Esophagus squamous epithelium (tissue), 5 donors: ENCODE measurements at regions not wholly inside any gene's neighbourhood (a gene's known extent, or its start where the extent isn't known, plus 50 kb on each side); places are given as distances from the start of the nearest gene placed in this dataset.

Experiments
- DNase-seq: peaks from one replicate; lab custom pipeline; 2025; lab: John Stamatoyannopoulos, UW
- H3K27ac ChIP-seq, 4 donors: fragments of 200-600 bp; sonication (generic); one replicate each; pipeline ENCODE4 v1.5.1; 2016 to 2019; ENCODE audit warnings: mild to moderate bottlenecking in 1 of 4
- H3K27me3 ChIP-seq, 4 donors: fragments of 200-600 bp; sonication (generic); 1 replicate in 3 of 4; 2 replicates in 1 of 4; pipeline versions ENCODE4 v1.5.1 to v1.6.0; 2017 to 2021; ENCODE audit warnings: antibody characterized with exemption in 1 of 4
- H3K36me3 ChIP-seq, 3 donors: fragments of 200-600 bp; sonication (generic); one replicate each; pipeline ENCODE4 v1.5.1; 2016 to 2019
- H3K4me1 ChIP-seq, 3 donors: fragments of 200-600 bp; sonication (generic); one replicate each; pipeline ENCODE4 v1.5.1; 2017 to 2019
- H3K4me3 ChIP-seq, 4 donors: fragments of 200-600 bp; sonication (generic); 1 replicate in 3 of 4; 2 replicates in 1 of 4; pipeline ENCODE4 v1.5.1; 2016 to 2019; ENCODE audit warnings: mild to moderate bottlenecking in 2 of 4, moderate library complexity in 1 of 4
- H3K9me3 ChIP-seq, 3 donors: fragments of 200-600 bp; sonication (generic); one replicate each; pipeline ENCODE4 v1.5.1; 2016 to 2019
- POLR2A ChIP-seq, 4 donors: fragments of 450-650 bp; IDR thresholded peaks; one replicate each; pipeline ENCODE4 v1.6.1; 2017; ENCODE audit warnings: antibody characterized with exemption in 4 of 4, mild to moderate bottlenecking in 4 of 4, moderate library complexity in 3 of 4
- WGBS, 2 donors: methylation state at CpG; one replicate each; pipeline ENCODE4 v1.1.5; 2018; 5-methylcytosine and 5-hydroxymethylcytosine counted together
- intact Hi-C: fragments of 100-400 bp; cut with DNase I; formaldehyde crosslinking; loops from one replicate; pipeline ENCODE4 v1.15.0; 2022
- TF ChIP-seq, protein P1 (sequence below), 6 experiments: fragments of 450-650 bp in 4 of 6; fragments of 200-600 bp in 2 of 6; sonication (generic) in 2 of 6; IDR thresholded peaks; one replicate each; pipeline ENCODE4 v1.5.1; 2016 to 2019; ENCODE audit warnings: antibody characterized with exemption in 6 of 6, mild to moderate bottlenecking in 4 of 6, moderate library complexity in 4 of 6
- donor health status: DM: yes; HTN: yes; CAD: no.

DNA sequence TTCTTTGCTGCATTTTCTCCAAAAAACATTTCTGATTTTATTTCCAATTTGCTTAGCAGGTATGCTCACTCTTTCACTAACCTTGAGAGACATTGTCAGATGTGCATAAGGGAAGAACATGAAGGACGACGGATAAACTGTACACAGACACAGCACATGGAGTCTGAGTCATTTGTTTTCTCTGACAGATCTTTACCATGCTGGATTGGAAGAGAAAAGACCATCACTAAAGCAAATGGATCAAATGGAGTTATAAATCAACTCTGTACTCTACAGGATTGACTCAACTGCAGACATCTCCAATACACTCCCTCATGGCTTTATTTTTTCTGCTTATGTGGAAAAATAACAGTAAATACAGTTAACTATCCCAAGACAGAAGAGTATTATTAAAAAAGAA lies 90.2 kb upstream of the CTSC start:
- DNase-seq = no peak
- 65% methylated on average over 2 of the region's 2 CpGs for WGBS, 2 donors
- intact Hi-C loops = no loop called here
- Histone ChIP-seq H3K4me1 (peaks cover 3 to 13% (median 5%) of the 10 kb centered on the region in 3 donors), H3K36me3 (no peaks in the 10 kb centered on the region), H3K4me3 (no peak overlapping the region), H3K27ac (no peak overlapping the region), H3K27me3 (no peaks in the 10 kb centered on the region), H3K9me3 (no peaks in the 10 kb centered on the region)
- no peak for TF ChIP-seq POLR2A (IDR thresholded peaks at IDR 0.05)
- TF ChIP-seq, protein P1, sequence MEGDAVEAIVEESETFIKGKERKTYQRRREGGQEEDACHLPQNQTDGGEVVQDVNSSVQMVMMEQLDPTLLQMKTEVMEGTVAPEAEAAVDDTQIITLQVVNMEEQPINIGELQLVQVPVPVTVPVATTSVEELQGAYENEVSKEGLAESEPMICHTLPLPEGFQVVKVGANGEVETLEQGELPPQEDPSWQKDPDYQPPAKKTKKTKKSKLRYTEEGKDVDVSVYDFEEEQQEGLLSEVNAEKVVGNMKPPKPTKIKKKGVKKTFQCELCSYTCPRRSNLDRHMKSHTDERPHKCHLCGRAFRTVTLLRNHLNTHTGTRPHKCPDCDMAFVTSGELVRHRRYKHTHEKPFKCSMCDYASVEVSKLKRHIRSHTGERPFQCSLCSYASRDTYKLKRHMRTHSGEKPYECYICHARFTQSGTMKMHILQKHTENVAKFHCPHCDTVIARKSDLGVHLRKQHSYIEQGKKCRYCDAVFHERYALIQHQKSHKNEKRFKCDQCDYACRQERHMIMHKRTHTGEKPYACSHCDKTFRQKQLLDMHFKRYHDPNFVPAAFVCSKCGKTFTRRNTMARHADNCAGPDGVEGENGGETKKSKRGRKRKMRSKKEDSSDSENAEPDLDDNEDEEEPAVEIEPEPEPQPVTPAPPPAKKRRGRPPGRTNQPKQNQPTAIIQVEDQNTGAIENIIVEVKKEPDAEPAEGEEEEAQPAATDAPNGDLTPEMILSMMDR (IDR thresholded peaks at IDR 0.05) = no peak

DNA sequence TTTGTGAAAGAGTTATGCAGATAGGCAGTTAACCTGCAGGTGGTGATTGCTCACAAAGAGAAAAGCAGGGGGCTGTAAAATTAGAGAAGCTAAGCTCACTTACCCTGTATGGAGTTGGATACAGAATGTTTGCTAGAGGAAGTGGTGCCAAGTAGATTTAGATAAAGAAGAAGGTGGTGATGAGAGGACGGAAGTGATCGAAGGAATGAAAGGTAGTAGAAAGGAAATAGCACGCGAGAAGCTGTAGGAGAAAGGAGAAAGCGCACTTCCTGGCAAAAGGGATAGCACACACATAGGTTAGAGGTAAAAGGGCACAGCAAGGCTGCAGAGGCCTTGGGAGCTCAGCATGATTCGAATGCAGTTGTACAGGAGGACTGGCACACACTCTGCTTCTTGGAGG lies 87.3 kb upstream of the CTSC start:
- Histone ChIP-seq H3K36me3 (no peaks in the 10 kb centered on the region), H3K27ac (no peak overlapping the region), H3K4me1 (peaks cover 3 to 27% (median 24%) of the 10 kb centered on the region in 3 donors), H3K4me3 (no peak overlapping the region), H3K27me3 (no peaks in the 10 kb centered on the region), H3K9me3 (no peaks in the 10 kb centered on the region)
- no peak for TF ChIP-seq POLR2A (IDR thresholded peaks at IDR 0.05)
- TF ChIP-seq, protein P1 (IDR thresholded peaks at IDR 0.05) = no peak
- 84 to 90% methylated on average over 6 of the region's 6 CpGs for WGBS, 2 donors
- no peak for DNase-seq
- intact Hi-C loops = no loop called here

DNA sequence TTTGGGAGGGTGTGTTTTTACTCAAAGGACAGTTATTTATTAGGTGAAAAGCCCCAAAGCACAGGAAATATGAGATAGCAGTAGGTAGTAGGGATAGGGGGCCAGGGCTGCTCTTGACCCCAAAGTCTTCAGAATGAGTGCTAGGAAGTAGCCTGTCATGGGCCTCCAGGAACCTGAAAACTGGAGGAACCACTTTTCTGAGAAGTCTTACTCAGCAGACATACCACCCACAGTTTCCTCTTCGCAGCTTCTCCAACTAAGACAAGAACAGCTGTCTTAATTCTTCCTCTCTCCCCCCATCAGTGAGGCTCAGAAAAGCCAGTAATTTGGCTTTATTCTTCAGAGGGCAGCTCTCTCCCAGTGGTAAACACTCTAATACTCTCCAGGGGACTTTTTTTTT lies 84.0 kb upstream of the CTSC start:
- DNase-seq = no peak
- 7 to 19% methylated on average over 1 of the region's 1 CpG for WGBS, 2 donors
- no peaks in the 10 kb centered on the region for H3K27me3 ChIP-seq
- H3K27ac ChIP-seq = peak overlapping the region; percentile 59 to 82 (median 67)
- no peaks in the 10 kb centered on the region for H3K36me3 ChIP-seq
- intact Hi-C loops = no loop called here
- no peak overlapping the region for H3K4me3 ChIP-seq
- peaks cover 9 to 44% (median 40%) of the 10 kb centered on the region in 3 donors for H3K4me1 ChIP-seq
- no peak for TF ChIP-seq POLR2A (IDR thresholded peaks at IDR 0.05)
- TF ChIP-seq, protein P1 (IDR thresholded peaks at IDR 0.05) = no peak
- H3K9me3 ChIP-seq = no peaks in the 10 kb centered on the region

DNA sequence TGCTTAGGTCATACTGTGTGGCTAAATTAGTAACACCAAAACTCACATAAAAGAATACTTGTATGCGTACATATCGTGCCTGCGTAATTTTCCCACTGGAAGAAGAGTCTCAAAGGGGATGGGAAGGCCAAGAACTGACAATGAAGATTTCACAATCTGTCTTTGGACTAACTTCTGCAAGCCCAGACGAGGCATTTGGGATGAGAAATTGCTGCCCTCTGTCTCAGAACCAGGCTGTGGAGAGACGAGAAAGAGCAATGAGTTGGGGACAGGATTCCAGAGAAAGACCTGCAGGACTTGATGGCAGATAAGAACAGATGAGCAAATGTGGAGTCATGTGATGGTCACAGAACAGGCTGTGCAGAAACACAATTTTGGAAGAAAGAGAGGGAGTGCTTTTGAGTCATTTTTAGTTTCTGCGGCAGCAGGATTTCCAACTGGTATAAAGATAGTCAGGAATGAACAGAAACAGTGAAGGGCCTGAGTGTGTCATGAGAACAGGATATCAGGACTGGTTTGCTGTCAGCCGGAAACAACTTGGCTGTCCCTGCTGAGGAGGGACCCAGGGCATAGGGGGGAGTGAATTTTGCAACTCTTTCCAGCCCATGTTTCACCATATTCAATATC lies 82.7 kb upstream of the CTSC start:
- H3K9me3 ChIP-seq = no peaks in the 10 kb centered on the region
- TF ChIP-seq, protein P1 (IDR thresholded peaks at IDR 0.05) = no peak
- no peak for TF ChIP-seq POLR2A (IDR thresholded peaks at IDR 0.05)
- WGBS, 2 donors = 25 to 35% methylated on average over 7 of the region's 7 CpGs
- peak overlapping the region; percentile 59 to 82 (median 67) for H3K27ac ChIP-seq
- peaks cover 9 to 49% (median 40%) of the 10 kb centered on the region in 3 donors for H3K4me1 ChIP-seq
- H3K4me3 ChIP-seq = no peak overlapping the region
- no peaks in the 10 kb centered on the region for H3K27me3 ChIP-seq
- H3K36me3 ChIP-seq = no peaks in the 10 kb centered on the region
- intact Hi-C loops = no loop called here
- no peak for DNase-seq

DNA sequence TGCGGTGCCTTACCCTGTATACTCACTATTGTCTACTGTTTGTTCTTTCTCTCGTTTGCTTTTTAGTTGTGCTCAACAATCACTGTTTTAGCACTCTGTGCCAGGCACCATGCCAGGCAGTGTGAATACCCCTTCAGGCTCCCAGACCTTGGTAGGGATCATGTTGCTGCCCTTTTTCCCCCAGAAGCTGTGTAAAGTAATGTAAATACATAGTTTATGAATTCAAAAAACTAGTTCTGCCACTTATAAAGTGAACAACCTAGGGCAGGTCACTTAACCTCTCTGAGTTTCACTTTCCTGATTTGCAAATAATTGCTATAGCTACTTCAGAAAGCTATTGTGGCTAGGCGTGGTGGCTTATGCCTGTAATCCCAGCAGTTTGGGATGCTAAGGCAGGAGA lies 81.0 kb upstream of the CTSC start:
- 54 to 61% methylated on average over 3 of the region's 3 CpGs for WGBS, 2 donors
- no peaks in the 10 kb centered on the region for H3K27me3 ChIP-seq
- H3K36me3 ChIP-seq = no peaks in the 10 kb centered on the region
- TF ChIP-seq POLR2A (IDR thresholded peaks at IDR 0.05) = no peak
- TF ChIP-seq, protein P1 (IDR thresholded peaks at IDR 0.05) = no peak
- no peak for DNase-seq
- peaks cover 17 to 60% (median 47%) of the 10 kb centered on the region in 3 donors for H3K4me1 ChIP-seq
- intact Hi-C loops = no loop called here
- no peaks in the 10 kb centered on the region for H3K9me3 ChIP-seq
- no peak overlapping the region for H3K4me3 ChIP-seq
- peak overlapping the region; percentile 10 to 60 (median 54) for H3K27ac ChIP-seq
